GM12878 (cell line): ENCODE measurements at regions not wholly inside any gene's neighbourhood (a gene's known extent, or its start where the extent isn't known, plus 50 kb on each side); places are given as distances from the start of the nearest gene placed in this dataset.

ENCODE experiments used
- ATAC-seq: fragments of 200-7000 bp; cut with Tn5 transposase; 3 replicates; pipeline ENCODE4 v1.9.1; 2020; ENCODE audit warnings: mild to moderate bottlenecking, moderate library complexity
- BruUV-seq: library from RNA; stranded (reverse); fragments of 400-500 nt; replicated peaks from 2 replicates; lab custom pipeline; 2021; lab: Mats Ljungman, UMichigan
- CTCF ChIA-PET: fragments of 300-600 bp; sonication (Branson Sonifier 250); formaldehyde crosslinking; extraction: SDS; loops from one replicate; lab custom pipeline; 2021; ENCODE audit warnings: inconsistent platforms; lab: Yijun Ruan, JAX
- POLR2A ChIA-PET: fragments of 350-600 bp; formaldehyde crosslinking; extraction: SDS; loops from one replicate; lab custom pipeline; 2021; ENCODE audit warnings: inconsistent platforms; lab: Charles Lee
- RAD21 ChIA-PET: fragments of 300-600 bp; sonication (Branson Sonifier 250); formaldehyde crosslinking; loops from one replicate; lab custom pipeline; 2023; ENCODE audit warnings: antibody characterized with exemption; ENCODE audit not compliant: unreplicated experiment; lab: Charles Lee
- SMC1A ChIA-PET: fragments of 300-600 bp; sonication (Branson Sonifier 250); formaldehyde crosslinking; loops from one replicate; lab custom pipeline; 2023; ENCODE audit not compliant: unreplicated experiment, uncharacterized antibody; lab: Charles Lee
- DNase-seq: peaks from one replicate; pipeline ENCODE4 v3.0.0-alpha.2; 2011; ENCODE audit warnings: low read depth, low spot score
- FAIRE-seq: peaks from 3 replicates; lab custom pipeline; 2011; peaks lifted over from hg19 to GRCh38; lab: Jason Lieb, UNC
- H2AFZ ChIP-seq: 2 replicates; pipeline ENCODE4 v1.6.0; 2011; ENCODE audit warnings: low read depth, low read length, control low read depth; ENCODE audit not compliant: control insufficient read depth
- H3K27ac ChIP-seq: 2 replicates; pipeline ENCODE4 v1.5.1; 2011; ENCODE audit warnings: control low read depth; ENCODE audit not compliant: control insufficient read depth, insufficient read depth
- H3K27me3 ChIP-seq, 2 experiments: replicated peaks in 1 of 2; 2 replicates each; pipeline versions ENCODE4 v1.6.0 to v1.6.1; 2011; ENCODE audit warnings: low read length in 1 of 2; ENCODE audit not compliant: control insufficient read depth in 2 of 2, insufficient read depth in 2 of 2
- H3K36me3 ChIP-seq, 2 experiments: 2 replicates each; pipeline ENCODE4 v1.5.1; 2011; ENCODE audit warnings: low read length in 1 of 2; ENCODE audit not compliant: control insufficient read depth in 2 of 2, insufficient read depth in 2 of 2
- H3K4me1 ChIP-seq: 2 replicates; pipeline ENCODE4 v1.6.1; 2011; ENCODE audit warnings: mild to moderate bottlenecking, low read length, moderate library complexity, mixed read lengths; ENCODE audit not compliant: control insufficient read depth, insufficient read depth
- H3K4me2 ChIP-seq: 2 replicates; pipeline ENCODE4 v1.6.0; 2011; ENCODE audit warnings: control low read depth; ENCODE audit not compliant: control insufficient read depth, insufficient read depth
- H3K4me3 ChIP-seq: fragments of 200-600 bp; sonication (generic); 2 replicates; pipeline ENCODE4 v1.5.1; 2016
- H3K79me2 ChIP-seq: 2 replicates; pipeline ENCODE4 v1.6.0; 2011; ENCODE audit warnings: low read length; ENCODE audit not compliant: control insufficient read depth, insufficient read depth
- H3K9ac ChIP-seq: 2 replicates; pipeline ENCODE4 v1.8.0; 2011; ENCODE audit warnings: low read length, control low read depth, mixed read lengths; ENCODE audit not compliant: control insufficient read depth, insufficient read depth
- H3K9me3 ChIP-seq: replicated peaks from 3 replicates; pipeline ENCODE4 v1.5.1; 2011; ENCODE audit warnings: mild to moderate bottlenecking, low read length; ENCODE audit not compliant: control insufficient read depth, insufficient read depth
- H4K20me1 ChIP-seq: 2 replicates; pipeline ENCODE4 v1.6.0; 2011; ENCODE audit not compliant: control insufficient read depth, insufficient read depth
- BCLAF1 ChIP-seq: fragments of 450-650 bp; IDR thresholded peaks from 2 replicates; pipeline ENCODE4 v1.6.1; 2017; ENCODE audit warnings: antibody characterized with exemption, mild to moderate bottlenecking, moderate library complexity
- CBFB ChIP-seq: IDR thresholded peaks from 2 replicates; pipeline ENCODE4 v1.6.1; 2016; ENCODE audit warnings: antibody characterized with exemption, low read depth
- CTCF ChIP-seq, 3 experiments: IDR thresholded peaks in 2 of 3; conservative IDR thresholded peaks in 1 of 3; 2 replicates each; pipeline ENCODE4 v1.5.1; 2011; ENCODE audit warnings: low read depth in 3 of 3, low read length in 3 of 3, mild to moderate bottlenecking in 3 of 3, control low read depth in 2 of 3, moderate library complexity in 2 of 3, inconsistent platforms in 1 of 3, mixed read lengths in 1 of 3; ENCODE audit not compliant: control insufficient read depth in 2 of 3, insufficient read depth in 1 of 3; ENCODE audit errors: extremely low read depth in 1 of 3
- MXI1 ChIP-seq: fragments of 150-350 bp; IDR thresholded peaks from 2 replicates; pipeline ENCODE4 v1.6.1; 2011; ENCODE audit warnings: low read depth, mild to moderate bottlenecking, inconsistent platforms, low read length, improper control_type of control experiment
- NBN ChIP-seq: fragments of 450-650 bp; IDR thresholded peaks from 2 replicates; pipeline ENCODE4 v1.6.1; 2016
- NFIC ChIP-seq: IDR thresholded peaks from 2 replicates; pipeline ENCODE4 v1.6.1; 2012; ENCODE audit warnings: low read depth, mild to moderate bottlenecking, inconsistent platforms, low read length, moderate library complexity
- RBBP5 ChIP-seq: fragments of 200-600 bp; sonication (generic); conservative IDR thresholded peaks from 2 replicates; pipeline ENCODE4 v1.6.1; 2016
- SMAD1 ChIP-seq: fragments of 450-650 bp; IDR thresholded peaks from 2 replicates; pipeline ENCODE4 v1.6.1; 2018; ENCODE audit warnings: mild to moderate bottlenecking, low read depth; ENCODE audit not compliant: partially characterized antibody
- STAT3 ChIP-seq: IDR thresholded peaks from 2 replicates; pipeline ENCODE4 v1.6.1; 2011; ENCODE audit warnings: low read depth, low read length, improper control_type of control experiment
- YY1 ChIP-seq: IDR thresholded peaks from 2 replicates; pipeline ENCODE4 v1.6.1; 2011; ENCODE audit warnings: low read depth, mild to moderate bottlenecking, low read length
- WGBS: methylation state at CpG from one replicate; pipeline ENCODE4 v1.1.6; 2016; ENCODE audit warnings: low lambda C conversion rate; ENCODE audit not compliant: insufficient replicate concordance, insufficient coverage; ENCODE audit errors: missing lambda C conversion rate; 5-methylcytosine and 5-hydroxymethylcytosine counted together
- in situ Hi-C: fragments of 300-500 bp; cut with MboI; formaldehyde crosslinking; loops from 9 replicates; pipeline ENCODE4 v1.14.3; 2018; ENCODE audit warnings: mixed read lengths
- intact Hi-C: fragments of 100-400 bp; cut with micrococcal nuclease; formaldehyde crosslinking; loops from one replicate; pipeline ENCODE4 v1.14.2; 2022; ENCODE audit not compliant: unreplicated experiment
- TF ChIP-seq, protein P1 (sequence below): fragments of 450-650 bp; IDR thresholded peaks from 2 replicates; pipeline ENCODE4 v1.6.1; 2018; ENCODE audit warnings: mild to moderate bottlenecking, low read depth, moderate library complexity; ENCODE audit not compliant: partially characterized antibody

DNA sequence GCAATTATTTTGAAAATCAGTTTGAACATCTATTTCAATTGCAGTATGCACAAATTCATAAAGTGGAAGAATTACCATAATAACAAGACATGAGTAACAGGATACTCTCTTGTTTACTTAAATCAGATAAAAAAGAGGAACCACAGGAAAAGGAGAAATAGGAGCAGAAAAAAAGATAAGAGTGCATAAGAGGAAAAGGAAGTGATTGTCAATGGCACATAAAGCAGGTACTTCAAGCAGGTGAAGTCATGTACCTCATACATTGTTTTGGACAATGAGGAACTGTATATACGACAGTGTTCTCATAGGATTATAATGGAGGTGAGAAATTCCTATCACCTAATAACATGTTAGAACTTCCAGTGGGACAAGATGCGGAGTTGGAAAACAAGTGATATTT is 334.5 kb upstream of the PCDH7 start:
- H3K27ac ChIP-seq: no peak overlapping the region
- POLR2A ChIA-PET: no interaction called here
- no peak for FAIRE-seq
- H3K4me2 ChIP-seq: no peak overlapping the region
- no peaks in the 10 kb centered on the region for H3K36me3 ChIP-seq
- no peak for DNase-seq
- no peaks in the 10 kb centered on the region for H3K79me2 ChIP-seq
- 23% methylated on average over 2 of the region's 2 CpGs for WGBS
- no peak overlapping the region for H2AFZ ChIP-seq
- H4K20me1 ChIP-seq: no peaks in the 10 kb centered on the region
- CTCF ChIA-PET: no interaction called here
- H3K9ac ChIP-seq: no peak overlapping the region
- no peak overlapping the region for H3K4me3 ChIP-seq
- no TSS peak for BruUV-seq
- RAD21 ChIA-PET: no interaction called here
- H3K4me1 ChIP-seq: no peaks in the 10 kb centered on the region
- SMC1A ChIA-PET: interaction anchor here (0.9 to 1.1 kb wide), 2 partner anchors 15 to 128 kb away, joined by 3 read pairs; no protein-coding TSS in a partner anchor
- in situ Hi-C loops: no loop called here
- H3K9me3 ChIP-seq: no peaks in the 10 kb centered on the region
- no peaks in the 10 kb centered on the region for H3K27me3 ChIP-seq
- TF ChIP-seq SMAD1 (no peak), NFIC (no peak), MXI1 (no peak), CBFB (no peak), CTCF (IDR thresholded peaks at IDR 0.05 in 2 of 3, conservative IDR thresholded peaks at IDR 0.05 in 1 of 3; ENCODE audit: control insufficient read depth in 2 of 3, extremely low read depth in 1 of 3, insufficient read depth in 1 of 3, low read depth in 3 of 3, low read length in 3 of 3) (no peak), YY1 (no peak), NBN (no peak), RBBP5 (no peak), STAT3 (no peak), BCLAF1 (no peak)
- TF ChIP-seq, protein P1, sequence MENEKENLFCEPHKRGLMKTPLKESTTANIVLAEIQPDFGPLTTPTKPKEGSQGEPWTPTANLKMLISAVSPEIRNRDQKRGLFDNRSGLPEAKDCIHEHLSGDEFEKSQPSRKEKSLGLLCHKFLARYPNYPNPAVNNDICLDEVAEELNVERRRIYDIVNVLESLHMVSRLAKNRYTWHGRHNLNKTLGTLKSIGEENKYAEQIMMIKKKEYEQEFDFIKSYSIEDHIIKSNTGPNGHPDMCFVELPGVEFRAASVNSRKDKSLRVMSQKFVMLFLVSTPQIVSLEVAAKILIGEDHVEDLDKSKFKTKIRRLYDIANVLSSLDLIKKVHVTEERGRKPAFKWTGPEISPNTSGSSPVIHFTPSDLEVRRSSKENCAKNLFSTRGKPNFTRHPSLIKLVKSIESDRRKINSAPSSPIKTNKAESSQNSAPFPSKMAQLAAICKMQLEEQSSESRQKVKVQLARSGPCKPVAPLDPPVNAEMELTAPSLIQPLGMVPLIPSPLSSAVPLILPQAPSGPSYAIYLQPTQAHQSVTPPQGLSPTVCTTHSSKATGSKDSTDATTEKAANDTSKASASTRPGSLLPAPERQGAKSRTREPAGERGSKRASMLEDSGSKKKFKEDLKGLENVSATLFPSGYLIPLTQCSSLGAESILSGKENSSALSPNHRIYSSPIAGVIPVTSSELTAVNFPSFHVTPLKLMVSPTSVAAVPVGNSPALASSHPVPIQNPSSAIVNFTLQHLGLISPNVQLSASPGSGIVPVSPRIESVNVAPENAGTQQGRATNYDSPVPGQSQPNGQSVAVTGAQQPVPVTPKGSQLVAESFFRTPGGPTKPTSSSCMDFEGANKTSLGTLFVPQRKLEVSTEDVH: no peak
- no peak for ATAC-seq
- intact Hi-C loops: loop anchor here (10.0 kb wide), 1 partner anchor 329 kb away; no protein-coding TSS in a partner anchor
